PC-9 (cell line): ENCODE measurements at regions not wholly inside any gene's neighbourhood (a gene's known extent, or its start where the extent isn't known, plus 50 kb on each side); places are given as distances from the start of the nearest gene placed in this dataset.

Experiments
- CTCF ChIP-seq: fragments of 200-600 bp; sonication (generic); conservative IDR thresholded peaks from 2 replicates; pipeline ENCODE4 v1.6.1; 2017; ENCODE audit warnings: mixed run types, antibody characterized with exemption, mild to moderate bottlenecking, moderate library complexity
- EZH2 ChIP-seq: fragments of 200-600 bp; sonication (generic); IDR thresholded peaks from 2 replicates; pipeline ENCODE4 v1.8.0; 2017; ENCODE audit warnings: antibody characterized with exemption, low read depth

DNA sequence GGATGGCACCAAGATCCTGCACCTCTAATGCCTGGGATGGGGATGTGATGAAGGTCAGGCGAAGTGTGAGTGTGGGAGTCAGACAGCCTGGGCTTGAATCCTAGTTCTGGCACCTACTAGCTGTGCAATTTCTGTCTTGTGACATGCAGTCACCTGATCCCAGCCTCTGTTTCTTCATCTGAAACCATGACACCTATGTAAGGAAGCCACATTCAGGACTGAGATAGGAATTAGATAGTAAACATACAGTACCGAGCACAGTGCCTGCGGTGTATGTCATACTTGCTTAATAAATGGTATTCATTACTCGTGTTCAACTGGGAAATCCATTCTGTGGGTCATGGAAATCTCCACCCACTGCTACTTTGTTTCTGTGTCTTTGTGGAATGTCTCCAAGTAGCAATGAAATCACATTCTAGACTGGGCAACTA lies 140.6 kb upstream of the STC2 start:
- TF ChIP-seq EZH2: no peak
- no peak for TF ChIP-seq CTCF
